H1 (cell line): ENCODE measurements at regions not wholly inside any gene's neighbourhood (a gene's known extent, or its start where the extent isn't known, plus 50 kb on each side); places are given as distances from the start of the nearest gene placed in this dataset.

Experiments
- CTCF ChIA-PET: fragments of 300-600 bp; sonication (Branson Sonifier 250); formaldehyde crosslinking; loops from one replicate; lab custom pipeline; 2021; ENCODE audit not compliant: partially characterized antibody; lab: Charles Lee
- POLR2A ChIA-PET: fragments of 300-600 bp; sonication (Branson Sonifier 250); formaldehyde crosslinking; loops from one replicate; lab custom pipeline; 2021; ENCODE audit warnings: inconsistent platforms; ENCODE audit not compliant: partially characterized antibody; lab: Charles Lee
- DNase-seq, 2 experiments: peaks; one replicate each; pipeline versions ENCODE4 v3.0.0 to v3.0.0-alpha.2; 2010 to 2022; ENCODE audit warnings: low spot score in 2 of 2, low read depth in 1 of 2, mixed read lengths in 1 of 2
- FAIRE-seq: peaks from 2 replicates; lab custom pipeline; 2011; peaks lifted over from hg19 to GRCh38; lab: Jason Lieb, UNC
- H2AFZ ChIP-seq: 2 replicates; pipeline ENCODE4 v1.8.1; 2012; ENCODE audit warnings: low read length, inconsistent platforms
- H2AK5ac ChIP-seq: 2 replicates; pipeline ENCODE4 v1.6.1; 2013; ENCODE audit warnings: low read depth, low read length
- H2BK120ac ChIP-seq: replicated peaks from 2 replicates; pipeline ENCODE3; 2013; ENCODE audit warnings: low read depth, low read length, inconsistent platforms
- H2BK12ac ChIP-seq: 2 replicates; pipeline ENCODE4 v1.6.1; 2013; ENCODE audit warnings: low read depth, low read length
- H2BK15ac ChIP-seq: 2 replicates; pipeline ENCODE4 v1.6.1; 2013; ENCODE audit warnings: low read length
- H2BK20ac ChIP-seq: 2 replicates; pipeline ENCODE4 v1.6.1; 2013; ENCODE audit warnings: low read length
- H2BK5ac ChIP-seq: 2 replicates; pipeline ENCODE4 v1.6.1; 2013; ENCODE audit warnings: low read depth, low read length
- H3K14ac ChIP-seq: 2 replicates; pipeline ENCODE4 v1.6.1; 2013; ENCODE audit warnings: inconsistent platforms; ENCODE audit not compliant: insufficient read length
- H3K18ac ChIP-seq: 2 replicates; pipeline ENCODE4 v1.6.1; 2013; ENCODE audit warnings: low read length; ENCODE audit errors: extremely low read depth
- H3K23ac ChIP-seq: 2 replicates; pipeline ENCODE4 v1.6.1; 2013; ENCODE audit warnings: inconsistent platforms; ENCODE audit not compliant: insufficient read length
- H3K23me2 ChIP-seq: 2 replicates; pipeline ENCODE4 v1.6.1; 2013; ENCODE audit warnings: low read depth, low read length
- H3K27ac ChIP-seq: 2 replicates; pipeline ENCODE4 v1.6.1; 2011; ENCODE audit warnings: low read depth, low read length, inconsistent platforms
- H3K27me3 ChIP-seq, 4 experiments: replicated peaks in 1 of 4; 1 replicate in 1 of 4; 2 replicates in 3 of 4; pipeline versions ENCODE4 v1.6.1 to v1.8.1; 2011 to 2013; ENCODE audit warnings: low read length in 3 of 4, mild to moderate bottlenecking in 3 of 4, inconsistent platforms in 2 of 4, mixed read lengths in 2 of 4, moderate library complexity in 1 of 4; ENCODE audit not compliant: control insufficient read depth in 3 of 4, insufficient read depth in 3 of 4; ENCODE audit errors: extremely low read depth in 1 of 4
- H3K36me3 ChIP-seq, 4 experiments: 2 replicates each; pipeline versions ENCODE4 v1.6.1 to v1.8.1; 2011 to 2013; ENCODE audit warnings: mild to moderate bottlenecking in 4 of 4, low read length in 3 of 4, moderate library complexity in 2 of 4, control low read depth in 1 of 4, inconsistent platforms in 1 of 4; ENCODE audit not compliant: insufficient read depth in 4 of 4, control insufficient read depth in 2 of 4
- H3K4ac ChIP-seq: replicated peaks from 2 replicates; pipeline ENCODE3; 2013; ENCODE audit warnings: low read length, low read depth, mixed read lengths, inconsistent platforms; ENCODE audit not compliant: insufficient read length
- H3K4me1 ChIP-seq, 4 experiments: replicated peaks in 1 of 4; 1 replicate in 1 of 4; 2 replicates in 3 of 4; pipeline versions ENCODE4 v1.6.1 to v1.8.1; 2011 to 2013; ENCODE audit warnings: low read length in 3 of 4, inconsistent platforms in 2 of 4, mixed read lengths in 1 of 4; ENCODE audit not compliant: insufficient read depth in 4 of 4, control insufficient read depth in 3 of 4
- H3K4me2 ChIP-seq, 2 experiments: 2 replicates each; pipeline versions ENCODE4 v1.6.1 to v1.8.1; 2011 to 2013; ENCODE audit warnings: low read depth in 2 of 2, low read length in 2 of 2, control low read depth in 1 of 2, inconsistent platforms in 1 of 2, mild to moderate bottlenecking in 1 of 2; ENCODE audit not compliant: insufficient read depth in 1 of 2
- H3K4me3 ChIP-seq, 4 experiments: fragments of 200-600, 300-600 bp in 1 of 4; sonication (generic), shearing (Covaris generic), sonication (Bioruptor Twin) in 1 of 4; 2 replicates each; pipeline versions ENCODE4 v1.5.1 to v1.8.1; 2011 to 2016; ENCODE audit warnings: low read length in 4 of 4, low read depth in 3 of 4, control low read depth in 2 of 4, inconsistent platforms in 2 of 4, mild to moderate bottlenecking in 2 of 4, mixed read lengths in 1 of 4, moderate library complexity in 1 of 4; ENCODE audit not compliant: insufficient read depth in 2 of 4; ENCODE audit errors: extremely low read depth in 1 of 4
- H3K56ac ChIP-seq: replicated peaks from 2 replicates; pipeline ENCODE3; 2013; ENCODE audit warnings: low read depth, mild to moderate bottlenecking, mixed read lengths, low read length, inconsistent platforms; ENCODE audit not compliant: insufficient read length
- H3K79me1 ChIP-seq: 2 replicates; pipeline ENCODE4 v1.6.1; 2013; ENCODE audit warnings: low read depth, low read length, control low read depth
- H3K79me2 ChIP-seq, 2 experiments: 2 replicates each; pipeline versions ENCODE4 v1.6.1 to v1.8.1; 2012 to 2013; ENCODE audit warnings: low read length in 2 of 2, mild to moderate bottlenecking in 2 of 2, inconsistent platforms in 1 of 2; ENCODE audit not compliant: insufficient read depth in 2 of 2, control insufficient read depth in 1 of 2
- H3K9ac ChIP-seq, 4 experiments: replicated peaks in 1 of 4; 1 replicate in 1 of 4; 2 replicates in 3 of 4; pipeline versions ENCODE4 v1.6.1 to v1.8.1; 2011 to 2013; ENCODE audit warnings: low read depth in 3 of 4, low read length in 3 of 4, control low read depth in 2 of 4, mild to moderate bottlenecking in 2 of 4, moderate library complexity in 2 of 4, inconsistent platforms in 1 of 4; ENCODE audit errors: extremely low read depth in 1 of 4
- H3K9me3 ChIP-seq, 2 experiments: 2 replicates each; pipeline versions ENCODE4 v1.6.1 to v1.8.1; 2012 to 2013; ENCODE audit warnings: mild to moderate bottlenecking in 2 of 2, moderate library complexity in 2 of 2, control low read depth in 1 of 2, inconsistent platforms in 1 of 2, low read depth in 1 of 2, low read length in 1 of 2, mixed read lengths in 1 of 2; ENCODE audit not compliant: insufficient read depth in 2 of 2
- H4K20me1 ChIP-seq, 2 experiments: replicated peaks in 1 of 2; 2 replicates each; pipeline versions ENCODE3 to v1.8.1; 2011 to 2013; ENCODE audit warnings: inconsistent platforms in 2 of 2, low read length in 2 of 2, mild to moderate bottlenecking in 1 of 2; ENCODE audit not compliant: insufficient read depth in 2 of 2, control insufficient read depth in 1 of 2
- H4K5ac ChIP-seq: 2 replicates; pipeline ENCODE4 v1.6.1; 2013; ENCODE audit warnings: low read length, low read depth, mixed read lengths, inconsistent platforms; ENCODE audit not compliant: insufficient read length
- H4K8ac ChIP-seq: 2 replicates; pipeline ENCODE4 v1.8.0; 2013; ENCODE audit warnings: mild to moderate bottlenecking, moderate library complexity, low read length, inconsistent platforms; ENCODE audit not compliant: insufficient read depth; ENCODE audit errors: extremely low read depth
- H4K91ac ChIP-seq: replicated peaks from 2 replicates; pipeline ENCODE3; 2013; ENCODE audit warnings: low read length, mixed read lengths, inconsistent platforms; ENCODE audit not compliant: insufficient read length
- HDAC6 ChIP-seq: IDR thresholded peaks from one replicate; pipeline ENCODE4 v1.7.1; 2012; ENCODE audit warnings: low read depth, mild to moderate bottlenecking, inconsistent platforms, low read length, moderate library complexity
- POU5F1 ChIP-seq: IDR thresholded peaks from 2 replicates; pipeline ENCODE4 v1.6.1; 2011; ENCODE audit warnings: low read depth, mild to moderate bottlenecking, low read length, moderate library complexity
- WGBS, 2 experiments: shearing (Covaris generic) in 1 of 2; methylation state at CpG; one replicate each; pipeline versions ENCODE4 v1.1.6 to v1.1.7; 2013 to 2015; ENCODE audit warnings: low lambda C conversion rate in 2 of 2, mixed read lengths in 2 of 2, inconsistent platforms in 1 of 2, low coverage in 1 of 2, missing lambda C conversion rate in 1 of 2; ENCODE audit not compliant: insufficient replicate concordance in 2 of 2, insufficient coverage in 1 of 2, insufficient read length in 1 of 2; ENCODE audit errors: extremely low coverage in 1 of 2, missing lambda C conversion rate in 1 of 2; 5-methylcytosine and 5-hydroxymethylcytosine counted together

DNA sequence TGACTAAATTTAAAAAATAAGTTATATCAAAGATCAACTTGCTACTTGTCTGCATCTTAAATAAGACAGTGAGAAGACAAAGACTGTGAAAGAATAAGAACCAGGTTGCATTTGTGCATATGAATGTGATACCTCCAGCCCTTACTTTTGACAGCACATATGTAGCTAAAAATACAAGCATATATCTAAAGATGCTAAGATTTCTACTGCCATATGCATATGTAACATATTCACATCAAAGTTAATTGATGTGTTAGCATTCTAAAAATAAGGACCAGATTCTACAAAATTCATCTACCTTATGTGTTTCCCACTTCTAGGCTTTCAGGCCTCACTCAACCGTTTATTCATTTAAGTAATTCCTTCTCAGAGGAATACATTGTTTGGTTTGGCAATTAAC is 1120.3 kb upstream of the LRRTM3 start:
- H3K4me2 ChIP-seq: no peak overlapping the region
- no peak overlapping the region for H3K56ac ChIP-seq
- no peaks in the 10 kb centered on the region for H3K9me3 ChIP-seq
- H3K9ac ChIP-seq: no peak overlapping the region
- 97% methylated on average over 1 of the region's 1 CpG; no CpG with 5 or more reads in 1 of the 2 experiments for WGBS, 2 experiments
- no peak for FAIRE-seq
- no peaks in the 10 kb centered on the region for H3K36me3 ChIP-seq
- H4K91ac ChIP-seq: no peak overlapping the region
- H3K23me2 ChIP-seq: no peaks in the 10 kb centered on the region
- H3K18ac ChIP-seq: no peak overlapping the region
- no peak overlapping the region for H2BK20ac ChIP-seq
- no peak overlapping the region for H2AK5ac ChIP-seq
- no peaks in the 10 kb centered on the region for H4K20me1 ChIP-seq
- H3K4me1 ChIP-seq: no peaks in the 10 kb centered on the region
- no peak overlapping the region for H2BK120ac ChIP-seq
- CTCF ChIA-PET: no interaction called here
- H2BK5ac ChIP-seq: no peak overlapping the region
- DNase-seq: no peak
- no peaks in the 10 kb centered on the region for H3K79me1 ChIP-seq
- H3K79me2 ChIP-seq: no peaks in the 10 kb centered on the region
- no peak overlapping the region for H3K27ac ChIP-seq
- H3K4me3 ChIP-seq: no peak overlapping the region
- no peak overlapping the region for H2BK12ac ChIP-seq
- H4K8ac ChIP-seq: no peak overlapping the region
- no peak overlapping the region for H2BK15ac ChIP-seq
- POLR2A ChIA-PET: no interaction called here
- H4K5ac ChIP-seq: no peak overlapping the region
- H3K14ac ChIP-seq: no peak overlapping the region
- H2AFZ ChIP-seq: no peak overlapping the region
- no peak overlapping the region for H3K4ac ChIP-seq
- H3K23ac ChIP-seq: no peak overlapping the region
- peaks cover 0 to 1% (median 0%) of the 10 kb centered on the region in 4 experiments; a peak in 1 of 7 replicates for H3K27me3 ChIP-seq
- TF ChIP-seq POU5F1: no peak
- TF ChIP-seq HDAC6: no peak
